Esophagus squamous epithelium (tissue), 4 donors: ENCODE measurements at regions not wholly inside any gene's neighbourhood (a gene's known extent, or its start where the extent isn't known, plus 50 kb on each side); places are given as distances from the start of the nearest gene placed in this dataset.

ENCODE experiments used
- CTCF ChIP-seq, 6 experiments: fragments of 450-650 bp in 4 of 6; fragments of 200-600 bp in 2 of 6; sonication (generic) in 2 of 6; IDR thresholded peaks; one replicate each; pipeline ENCODE4 v1.5.1; 2016 to 2019; ENCODE audit warnings: antibody characterized with exemption in 6 of 6, mild to moderate bottlenecking in 4 of 6, moderate library complexity in 4 of 6
- POLR2A ChIP-seq, 4 donors: fragments of 450-650 bp; IDR thresholded peaks; one replicate each; pipeline ENCODE4 v1.6.1; 2017; ENCODE audit warnings: antibody characterized with exemption in 4 of 4, mild to moderate bottlenecking in 4 of 4, moderate library complexity in 3 of 4

- no peak for TF ChIP-seq CTCF (IDR thresholded peaks at IDR 0.05)
- no peak for TF ChIP-seq POLR2A (IDR thresholded peaks at IDR 0.05)
Observed at GRCh38 chr15:85316244-85316934, 64.0 kb upstream of the AKAP13 start.
